Activated CD8-positive, alpha-beta memory T cell treated with anti-CD3 and anti-CD28 coated beads for 1 hour (primary cell): ENCODE measurements at regions not wholly inside any gene's neighbourhood (a gene's known extent, or its start where the extent isn't known, plus 50 kb on each side); places are given as distances from the start of the nearest gene placed in this dataset.
"Not testable (repeated sequence)": the region's sequence is repeated elsewhere in the genome, so short reads cannot be mapped to it uniquely, and the experiment has no call there.

Experiments used
- DNase-seq, 2 donors: peaks; one replicate each; pipeline ENCODE4 v3.0.0-alpha.2; 2020; ENCODE audit warnings: low read depth in 1 of 2; ENCODE audit errors: extremely low read depth in 1 of 2

DNA sequence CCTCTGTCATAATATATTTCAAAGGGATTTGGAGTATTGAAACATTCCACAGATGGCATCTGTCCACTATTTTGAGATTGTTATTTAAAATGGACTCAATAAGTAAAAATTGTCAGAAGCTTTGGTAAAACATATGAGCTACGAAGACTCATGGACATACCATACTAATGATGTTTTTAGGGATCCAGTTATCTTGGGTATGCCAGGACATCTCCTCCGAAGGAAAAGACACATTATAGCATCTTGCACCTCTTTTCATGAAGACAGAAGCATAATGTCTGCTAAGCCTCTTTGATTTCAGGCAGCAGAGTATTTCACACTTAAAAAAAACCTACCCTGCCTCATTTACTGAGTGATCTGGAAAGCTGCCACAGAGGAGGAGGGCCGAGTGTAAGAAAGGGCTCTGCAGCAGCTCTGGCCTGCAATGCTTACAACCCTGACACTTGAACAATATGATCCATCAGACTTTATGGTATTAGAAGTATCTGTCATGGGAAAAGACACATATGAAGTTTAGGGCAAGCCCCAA lies 284.8 kb downstream of the TUSC7 start:
- no peak for DNase-seq

DNA sequence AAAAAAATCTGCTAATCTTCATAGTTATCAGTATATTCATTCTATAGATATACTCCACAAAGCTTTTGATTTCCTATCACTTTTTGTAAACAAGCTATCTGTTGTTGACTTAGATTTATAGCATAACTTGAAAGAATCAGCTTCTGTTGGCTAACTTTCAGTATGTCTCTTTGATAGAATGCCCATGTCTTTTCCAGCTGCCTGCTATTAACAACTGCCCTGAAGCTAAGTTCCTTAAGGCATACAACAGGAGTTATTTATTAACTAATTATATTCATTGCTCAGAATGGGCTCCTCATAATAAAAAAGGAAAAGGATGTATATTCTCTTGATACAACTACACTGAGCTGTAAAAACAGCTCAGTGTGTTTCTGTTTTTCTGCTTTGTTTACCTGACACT lies 293.9 kb downstream of the TUSC7 start:
- DNase-seq, result no peak

DNA sequence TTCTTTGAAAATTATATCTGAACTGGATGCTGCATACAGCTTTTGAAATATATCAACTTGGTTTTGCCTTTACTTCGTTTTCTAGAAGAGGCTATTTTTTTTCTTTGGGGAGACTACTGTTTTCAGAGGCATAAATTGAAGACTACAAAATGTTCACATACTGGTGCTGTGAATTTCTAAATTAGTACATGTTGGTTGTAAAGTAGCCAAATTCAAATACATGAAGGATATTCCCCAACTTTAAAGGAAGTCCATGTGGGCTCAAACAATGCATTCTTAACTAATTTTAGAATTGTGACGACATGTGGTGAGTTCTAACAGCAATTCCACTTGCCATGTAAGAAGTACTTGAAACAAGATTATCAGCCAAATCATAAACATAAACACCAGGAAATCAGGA lies 295.7 kb downstream of the TUSC7 start:
- no peak for DNase-seq

DNA sequence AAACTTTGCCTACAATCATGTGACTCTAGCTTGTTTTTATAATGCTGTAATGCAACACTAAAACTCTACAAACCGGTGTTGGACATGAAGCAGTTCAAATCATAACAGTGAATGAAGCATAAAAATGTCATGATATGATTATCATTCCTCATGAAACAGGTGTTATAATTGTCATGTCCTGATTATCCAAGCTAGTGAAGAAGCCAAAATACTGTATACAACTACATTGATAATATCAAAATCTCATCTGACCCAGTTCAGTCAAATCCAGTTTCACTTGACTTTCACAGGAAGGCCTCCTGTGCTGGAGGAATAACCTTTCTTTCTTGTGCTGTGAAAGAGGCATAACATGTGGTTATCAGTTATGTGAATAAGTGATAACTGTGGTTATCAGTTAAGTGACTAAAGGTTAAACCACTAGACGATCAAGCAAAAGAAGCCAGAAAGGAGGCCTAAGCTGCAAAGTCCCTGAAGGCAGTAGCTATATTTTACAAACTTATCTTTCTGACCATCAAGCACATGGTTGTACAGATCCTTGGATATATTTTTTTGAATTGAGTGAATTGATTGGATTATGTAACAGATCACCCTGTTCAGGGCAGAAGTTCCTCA lies 296.4 kb downstream of the TUSC7 start:
- DNase-seq, result no peak

DNA sequence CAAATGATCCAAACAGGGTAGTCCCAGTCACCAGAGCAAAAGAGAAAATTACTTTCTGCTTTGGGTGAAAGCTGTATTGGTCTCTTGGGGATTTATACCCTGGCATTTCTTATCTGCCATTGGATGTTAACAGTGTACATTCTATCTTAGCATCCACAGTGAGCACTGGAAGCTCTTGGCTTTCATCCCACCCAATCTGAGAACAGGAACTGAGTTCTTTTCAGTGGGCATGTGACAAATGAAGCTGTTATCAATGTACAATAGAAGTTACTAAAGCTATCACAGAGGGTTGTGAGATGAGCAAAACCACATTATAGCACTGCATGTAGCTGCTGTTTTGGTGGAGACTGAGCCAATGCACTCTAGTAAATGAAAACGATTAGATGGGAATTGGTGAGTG lies 300.7 kb downstream of the TUSC7 start:
- DNase-seq, result no peak

DNA sequence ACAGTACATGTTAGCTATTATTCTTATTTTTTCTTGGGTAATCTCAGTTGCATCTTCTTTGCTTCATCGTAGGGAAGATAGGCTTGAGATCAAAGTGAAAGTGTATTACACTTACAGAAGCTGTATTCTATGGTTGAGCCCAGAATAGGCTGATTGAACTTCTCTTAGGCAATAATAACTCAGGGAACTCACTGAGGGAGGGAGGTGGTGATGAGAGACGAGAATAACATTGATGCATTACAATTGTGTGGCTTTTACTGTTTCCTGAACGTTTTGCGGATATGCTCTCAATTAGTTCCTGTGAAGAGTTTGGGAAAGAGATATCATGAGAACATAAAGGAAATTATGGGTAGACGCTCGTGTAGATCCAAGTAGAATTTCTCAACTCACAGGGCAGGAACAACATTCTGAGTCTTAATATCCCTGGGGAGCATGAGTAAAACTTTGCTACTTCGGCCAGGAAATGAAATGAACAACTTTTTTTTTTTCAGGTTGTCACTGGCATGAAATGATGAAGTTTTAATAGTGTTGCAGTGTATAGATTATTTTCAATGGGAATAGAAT lies 302.2 kb downstream of the TUSC7 start:
- DNase-seq, result no peak

DNA sequence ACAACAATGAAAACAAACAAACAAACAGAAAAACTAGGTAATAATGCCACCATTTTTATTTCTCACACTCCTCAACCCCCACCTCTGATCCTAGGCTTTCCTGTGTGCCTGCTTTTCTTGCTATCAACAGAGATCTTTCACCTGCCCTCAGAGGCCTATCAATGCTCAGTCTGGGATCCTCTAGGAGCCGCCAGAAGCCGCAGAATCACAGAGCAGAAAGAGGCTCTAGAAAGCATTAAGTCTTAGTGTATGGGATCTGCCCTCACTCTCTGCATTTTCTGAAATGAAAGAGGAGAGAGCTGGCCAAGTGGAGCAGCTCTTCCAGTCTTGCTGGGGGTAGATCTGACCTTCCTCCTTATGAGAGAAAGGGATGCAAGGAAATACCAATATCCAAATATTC lies 306.8 kb downstream of the TUSC7 start:
- no peak for DNase-seq

DNA sequence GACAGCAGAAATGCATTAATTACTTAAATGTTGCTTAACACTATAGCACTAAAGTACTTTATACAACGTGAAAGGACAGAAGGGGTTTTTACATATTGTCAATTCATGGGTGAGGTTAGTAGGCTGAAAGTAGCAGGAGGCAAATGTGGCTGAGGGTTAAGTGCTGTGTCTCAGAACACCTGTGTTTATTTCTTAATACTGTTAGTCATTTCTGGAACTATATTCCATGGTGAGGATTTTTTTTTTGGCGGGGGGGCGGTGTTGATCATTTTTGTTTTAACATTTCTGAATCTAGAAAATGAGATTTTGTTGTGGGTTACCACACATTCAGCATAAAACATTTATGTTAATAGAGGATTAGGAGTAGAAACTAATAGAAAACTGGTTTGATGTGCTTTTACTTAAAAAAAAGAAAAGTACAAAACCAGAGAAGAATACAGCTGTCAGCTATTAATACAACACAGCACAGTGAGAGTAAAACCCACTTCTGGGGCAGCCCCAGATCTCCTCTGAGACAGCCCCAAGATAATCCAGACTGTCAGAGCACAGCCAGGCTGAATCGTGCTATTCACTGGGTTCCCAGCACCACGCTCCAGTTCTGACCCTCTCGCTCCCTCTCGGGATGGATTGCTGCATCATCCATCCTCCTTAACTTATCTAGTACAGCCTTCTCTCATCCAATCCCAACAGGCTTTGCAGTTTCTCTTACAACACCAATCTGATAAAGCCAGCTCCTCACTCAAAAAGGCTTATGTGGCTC lies 307.7 kb downstream of the TUSC7 start:
- DNase-seq, result no peak

DNA sequence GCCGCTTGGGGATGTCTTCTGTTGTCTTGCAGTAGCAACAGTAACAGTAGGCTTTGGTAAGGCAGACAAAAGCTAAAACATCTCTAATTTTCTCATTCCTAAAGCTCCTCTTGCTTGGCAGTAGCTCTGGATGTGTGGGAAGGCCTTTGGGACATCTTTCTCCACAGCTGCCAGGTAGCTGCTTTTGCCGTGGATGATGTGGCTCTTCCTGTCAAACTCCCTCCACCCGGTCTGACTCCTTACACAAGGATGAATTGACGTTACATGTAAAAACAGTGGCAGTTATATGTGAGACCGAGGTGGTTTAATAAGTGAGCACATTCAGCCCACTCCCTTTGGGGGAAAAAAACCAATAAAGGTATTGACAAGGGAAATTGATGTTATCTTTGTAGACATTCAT lies 309.1 kb downstream of the TUSC7 start:
- no peak for DNase-seq

DNA sequence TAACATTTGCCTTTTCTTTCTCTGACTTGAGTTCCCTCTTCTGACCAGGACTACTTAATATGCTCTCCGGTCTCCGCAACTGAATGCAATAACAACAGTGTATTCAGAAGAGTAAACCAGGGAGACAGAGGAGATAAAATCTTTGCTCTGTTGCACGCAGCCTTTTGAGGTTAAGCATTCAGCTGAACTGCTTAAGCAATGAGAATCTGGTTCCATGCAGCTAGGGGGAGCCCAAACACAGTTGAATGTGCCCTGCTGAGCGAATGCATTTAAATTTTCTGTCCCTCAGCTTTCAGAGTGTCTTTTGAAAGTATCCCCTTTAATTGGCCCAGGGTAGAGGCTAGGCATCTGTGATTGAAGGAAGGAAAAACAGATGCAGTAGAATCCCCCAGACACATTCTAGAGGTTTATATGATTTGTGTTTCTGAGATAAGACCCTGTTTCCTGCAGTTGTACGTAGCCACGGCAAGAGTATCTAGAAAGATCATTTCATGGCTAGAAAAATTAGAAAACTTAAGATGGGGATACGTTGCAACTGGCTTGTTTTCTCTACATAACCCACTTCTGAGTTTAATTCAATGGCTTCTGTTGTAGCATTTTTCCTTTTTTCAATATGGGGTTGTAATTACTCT lies 309.6 kb downstream of the TUSC7 start:
- DNase-seq, result no peak

DNA sequence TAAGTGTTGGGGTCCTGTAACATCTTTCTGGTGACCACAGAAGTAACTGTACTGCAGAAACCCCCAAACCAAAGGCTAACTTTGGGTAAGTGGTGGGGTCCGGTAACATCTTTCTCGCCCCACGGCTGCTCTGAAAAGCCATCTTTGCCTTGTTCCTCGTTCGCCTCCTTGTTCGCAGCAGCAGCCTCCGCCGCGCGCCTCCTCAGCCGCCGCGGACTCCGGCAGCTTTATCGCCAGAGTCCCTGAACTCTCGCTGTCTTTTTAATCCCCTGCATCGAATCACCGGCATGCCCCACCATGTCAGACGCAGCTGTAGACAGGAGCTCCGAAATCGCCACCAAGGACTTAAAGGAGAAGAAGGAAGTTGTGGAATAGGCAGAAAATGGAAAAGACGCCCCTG lies 316.8 kb downstream of the TUSC7 start:
- DNase-seq, result no peak

DNA sequence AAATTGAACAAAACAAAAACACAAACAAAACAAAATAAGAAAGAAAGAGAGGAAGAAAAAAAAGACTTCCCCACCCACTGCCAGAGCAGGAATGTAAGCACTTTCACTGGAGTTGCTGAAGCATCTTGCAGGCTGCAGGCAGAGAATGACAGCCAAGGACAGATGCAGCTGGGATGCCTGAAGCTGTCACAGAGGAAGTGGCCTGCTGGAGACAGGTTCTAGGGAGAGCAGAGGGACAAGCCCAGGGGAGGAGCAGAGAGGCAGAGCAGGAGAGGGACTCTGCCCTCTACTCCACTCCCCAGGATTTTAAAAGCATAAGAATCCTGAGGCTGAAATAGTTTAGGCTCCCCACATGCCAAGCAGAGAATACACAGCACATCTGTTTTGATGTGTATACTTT lies 326.2 kb downstream of the TUSC7 start:
- DNase-seq, result no peak

DNA sequence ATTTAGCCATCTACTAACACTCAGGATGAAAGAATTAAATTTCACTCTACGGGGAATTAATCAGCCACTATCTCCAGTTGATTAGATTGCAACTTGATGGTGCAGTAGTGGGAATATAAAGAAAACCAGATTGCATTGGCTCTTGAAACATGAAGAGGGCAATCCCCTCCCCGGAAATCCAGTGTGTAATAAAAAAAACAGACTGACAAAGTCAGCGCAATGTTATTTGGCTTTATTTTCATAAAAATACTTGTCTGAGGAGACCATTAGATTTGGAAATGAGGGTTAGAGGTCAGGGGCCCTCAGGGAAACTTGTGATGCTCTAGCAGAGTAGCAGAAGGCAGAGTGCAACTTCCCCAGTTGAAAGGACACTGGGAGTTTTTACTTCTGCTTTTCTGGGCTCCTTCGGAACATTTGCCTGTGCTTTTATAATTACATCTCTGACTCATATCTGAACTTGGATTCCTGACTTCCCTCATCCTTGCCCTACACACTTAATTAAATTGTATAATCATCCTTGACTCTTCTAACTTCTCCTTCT lies 326.8 kb downstream of the TUSC7 start:
- no peak for DNase-seq

DNA sequence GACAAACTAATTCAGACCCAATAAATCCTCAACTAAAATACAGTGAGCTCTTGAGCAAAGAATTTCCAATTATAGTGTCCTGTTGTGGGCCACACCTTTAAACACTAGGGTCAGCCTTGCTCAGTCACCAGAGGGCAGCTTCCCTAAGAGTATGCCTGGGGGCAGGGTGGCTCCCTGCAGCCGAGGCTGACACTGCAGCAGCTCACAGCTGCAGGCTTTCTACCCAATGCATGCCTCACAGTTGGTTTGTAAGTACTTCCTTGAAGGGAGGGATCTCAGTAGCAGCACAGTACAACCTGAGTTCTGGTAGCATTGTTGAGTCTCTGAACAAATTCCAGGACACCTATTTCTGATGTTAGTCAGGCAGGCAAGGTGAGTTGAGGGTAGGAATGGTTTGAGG lies 335.6 kb downstream of the TUSC7 start:
- no peak for DNase-seq

DNA sequence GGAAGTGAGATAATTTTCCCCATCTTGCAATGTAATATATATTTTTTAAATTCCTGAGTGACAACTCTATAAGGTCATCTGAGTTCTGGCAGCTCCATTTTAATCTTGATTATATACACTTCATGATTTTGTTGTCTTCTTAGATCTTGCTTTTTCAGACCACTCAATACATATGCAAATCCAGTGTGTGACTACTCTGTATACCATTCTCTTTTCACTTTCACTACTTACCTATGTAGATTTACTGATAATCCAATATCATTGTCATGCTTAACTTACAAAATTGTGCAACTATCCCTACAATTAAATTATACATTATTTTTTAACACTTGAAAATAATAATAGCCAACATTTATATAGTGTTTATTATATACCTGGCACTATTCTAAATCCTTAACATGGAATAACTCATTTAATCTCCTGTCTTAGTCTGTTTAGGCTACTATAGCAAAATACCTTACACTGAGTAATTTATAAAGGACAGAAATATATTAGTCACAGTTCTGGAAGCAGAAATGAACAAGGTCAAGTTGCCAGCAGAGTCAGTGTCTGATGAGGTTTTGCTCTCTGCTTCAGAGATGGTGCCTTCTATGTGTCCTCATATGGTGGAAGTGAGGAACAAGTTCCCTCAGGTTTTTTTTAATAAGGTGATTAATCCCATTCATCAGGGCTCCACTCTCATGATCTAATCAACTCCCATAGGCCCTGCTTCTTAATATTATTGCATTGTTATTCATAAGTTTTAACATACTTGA lies 338.5 kb downstream of the TUSC7 start:
- DNase-seq, result no peak

DNA sequence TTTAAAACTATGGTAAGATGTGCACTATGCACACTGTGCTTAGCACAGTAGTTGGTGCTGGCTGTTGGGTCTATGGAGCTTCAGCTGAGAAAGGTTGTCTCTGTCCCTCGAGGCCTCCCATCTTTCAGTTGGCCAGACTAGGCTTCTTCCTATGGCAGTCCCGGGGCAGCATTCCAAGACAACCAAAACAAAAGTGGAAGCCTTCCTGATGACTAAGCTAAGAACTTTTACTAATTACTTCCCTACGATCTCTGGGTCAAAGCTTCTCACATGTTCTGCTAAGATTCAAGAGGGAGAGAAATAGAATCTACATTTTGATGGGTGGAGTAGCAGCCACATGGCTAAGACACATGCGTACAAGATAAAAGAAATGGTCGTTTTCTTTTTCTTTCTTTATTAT lies 342.8 kb downstream of the TUSC7 start:
- no peak for DNase-seq

DNA sequence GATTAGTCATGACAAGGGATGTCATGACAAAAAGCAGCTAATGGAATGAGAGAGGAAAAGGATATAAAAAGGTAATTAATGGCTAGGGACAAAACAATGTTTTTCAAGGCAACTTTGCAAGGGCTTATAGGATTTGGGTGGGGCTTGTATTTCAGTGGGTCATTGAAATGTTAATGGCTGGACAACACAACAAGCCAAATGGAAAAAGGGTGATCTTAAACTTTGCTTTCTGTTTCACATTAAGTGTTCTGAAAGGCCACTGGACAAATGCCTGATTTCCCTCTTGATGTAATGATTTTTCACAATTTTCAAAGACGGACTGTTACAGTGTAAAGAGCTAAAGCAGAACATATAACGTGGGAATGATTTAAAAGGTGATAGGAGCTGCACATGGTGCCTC lies 345.0 kb downstream of the TUSC7 start:
- no peak for DNase-seq

DNA sequence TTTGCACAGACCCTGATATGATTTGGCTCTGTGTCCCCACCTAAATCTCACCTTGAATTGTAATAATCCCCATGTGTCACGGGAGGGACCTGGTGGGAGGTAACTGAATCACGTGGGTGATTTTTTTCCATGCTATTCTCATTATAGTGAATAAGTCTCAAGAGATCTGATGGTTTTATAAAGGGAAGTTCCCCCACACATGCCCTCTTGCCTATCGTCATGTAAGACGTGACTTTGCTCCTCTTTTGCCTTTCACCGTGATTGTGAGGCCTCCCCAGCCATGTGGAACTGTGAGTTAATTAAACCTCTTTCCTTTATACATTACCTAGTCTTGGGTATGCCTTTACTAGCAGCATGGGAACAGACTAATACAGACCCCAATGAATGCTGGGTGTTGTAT lies 347.4 kb downstream of the TUSC7 start:
- not testable (repeated sequence) for DNase-seq

DNA sequence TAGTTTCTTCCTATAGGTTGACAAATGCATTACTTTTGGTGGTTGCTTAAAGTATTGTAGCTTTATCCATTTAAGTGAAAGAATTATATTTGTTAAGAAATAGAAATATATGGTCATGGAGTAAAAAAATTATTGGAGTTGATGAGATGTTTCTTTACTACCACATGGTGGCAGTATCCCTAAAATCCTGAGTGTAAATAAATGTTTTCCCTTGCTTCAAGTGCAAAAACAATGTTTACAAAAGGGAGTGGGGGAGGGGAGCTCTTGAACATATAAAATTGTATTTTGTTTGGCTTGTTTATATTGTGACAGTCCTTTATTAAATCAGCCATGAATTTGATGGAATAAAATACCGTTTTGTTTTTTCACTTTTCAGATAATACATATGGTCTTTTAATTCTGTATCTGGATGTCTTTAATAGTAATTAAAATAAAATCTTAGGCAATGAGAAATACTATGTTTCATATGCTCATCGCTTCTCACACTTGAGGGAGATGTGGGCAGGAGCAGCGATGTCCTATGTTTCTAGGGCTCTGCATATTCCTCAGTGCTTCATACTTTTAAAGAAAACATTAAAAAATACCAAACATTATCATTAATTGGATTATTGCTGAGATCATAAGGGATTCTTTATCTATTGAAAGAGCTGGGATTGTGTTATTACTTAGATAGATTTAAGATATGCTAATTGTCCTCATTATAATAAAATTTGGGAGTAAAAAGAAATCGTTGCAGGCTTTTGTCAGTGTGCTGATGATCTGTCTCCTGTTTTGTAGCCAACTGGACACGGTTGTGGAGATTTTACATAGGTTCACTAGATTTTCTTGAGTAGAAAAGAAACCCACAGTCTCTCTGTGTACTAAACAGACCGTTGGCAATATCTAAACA lies 349.7 kb downstream of the TUSC7 start:
- DNase-seq, result no peak

DNA sequence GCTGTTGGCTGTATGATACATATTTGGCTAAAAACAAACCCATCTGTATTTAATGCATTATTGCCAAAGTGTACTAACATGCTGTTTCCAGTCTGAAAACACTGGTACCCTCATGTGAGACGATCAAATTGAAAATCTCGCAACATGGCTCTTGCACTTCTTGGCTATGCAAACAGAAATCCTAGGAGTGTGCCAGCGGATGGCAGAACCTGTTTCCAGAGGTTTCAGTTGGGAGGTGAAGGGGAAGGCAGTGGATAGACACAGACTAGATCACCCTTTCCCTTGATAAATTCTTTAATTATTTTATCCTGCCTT lies 350.3 kb downstream of the TUSC7 start:
- DNase-seq, result no peak
